NCI-H460 (cell line): ENCODE measurements at regions not wholly inside any gene's neighbourhood (a gene's known extent, or its start where the extent isn't known, plus 50 kb on each side); places are given as distances from the start of the nearest gene placed in this dataset.

Experiments used
- DNase-seq: peaks from one replicate; pipeline ENCODE4 v3.0.0-alpha.2; 2016; ENCODE audit warnings: low read depth; ENCODE audit errors: extremely low read depth

DNA sequence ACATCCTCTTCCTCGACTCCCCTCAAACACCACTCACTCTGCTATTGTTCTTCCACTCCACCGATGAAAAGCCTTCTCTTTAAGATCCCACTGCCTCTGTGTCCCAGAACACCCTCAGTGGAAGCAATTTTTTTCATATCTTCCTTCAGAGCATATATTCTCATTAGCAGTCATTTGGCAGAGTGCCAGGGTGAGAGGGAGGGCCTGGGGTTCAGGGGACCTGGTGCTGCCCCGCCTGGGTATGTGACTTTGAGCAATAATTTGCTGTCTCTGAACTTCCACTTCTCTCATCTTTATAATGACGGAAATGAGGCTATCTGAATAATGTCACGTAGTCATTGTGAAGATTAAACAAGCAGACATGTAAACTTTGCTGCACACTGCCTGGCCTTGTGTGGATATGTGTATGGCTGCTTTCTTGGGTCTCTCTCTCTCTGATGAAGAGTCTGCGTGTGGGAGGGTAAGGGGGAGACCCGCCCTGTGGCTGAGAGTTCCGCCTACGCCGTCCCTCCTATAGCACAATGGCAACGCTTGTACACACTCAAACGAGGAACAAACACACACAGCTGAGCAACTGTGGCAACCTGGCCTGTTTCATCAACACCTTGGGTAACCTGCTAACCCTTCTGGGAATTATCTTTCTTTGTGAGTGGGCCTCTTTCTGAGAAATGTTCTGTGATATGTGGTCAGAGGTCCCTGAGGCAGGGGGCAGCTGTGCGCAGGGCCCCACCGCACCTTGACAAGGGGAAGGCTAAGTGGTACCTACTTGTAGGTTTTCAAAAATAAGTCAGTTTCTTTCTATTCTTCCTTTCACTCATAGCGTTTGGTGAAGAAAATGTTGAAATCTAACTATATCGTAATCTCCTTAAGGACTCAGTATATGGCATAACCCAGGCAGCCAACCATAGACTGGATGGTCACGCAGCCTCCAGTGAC, 369.8 kb downstream of the SV2B start:
- DNase-seq, result no peak

DNA sequence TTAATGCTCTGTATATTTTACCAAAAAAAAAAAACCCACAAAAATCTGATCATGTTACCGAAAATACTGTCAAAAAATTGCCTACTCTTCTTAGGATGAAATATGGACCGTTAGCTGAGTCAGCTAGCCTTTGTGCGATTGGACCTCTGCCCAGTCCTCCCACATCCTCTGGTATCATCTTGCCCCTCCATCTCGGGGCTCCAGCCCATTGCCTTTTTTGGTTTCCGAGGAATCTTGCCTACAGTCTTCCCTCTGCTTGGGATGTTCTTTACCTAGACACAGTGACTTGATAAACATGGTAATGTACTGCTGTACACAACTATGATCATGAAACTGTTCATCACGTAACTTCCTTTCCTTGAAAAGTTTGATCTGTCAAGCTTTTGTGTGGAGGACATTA, 371.4 kb downstream of the SV2B start:
- no peak for DNase-seq

DNA sequence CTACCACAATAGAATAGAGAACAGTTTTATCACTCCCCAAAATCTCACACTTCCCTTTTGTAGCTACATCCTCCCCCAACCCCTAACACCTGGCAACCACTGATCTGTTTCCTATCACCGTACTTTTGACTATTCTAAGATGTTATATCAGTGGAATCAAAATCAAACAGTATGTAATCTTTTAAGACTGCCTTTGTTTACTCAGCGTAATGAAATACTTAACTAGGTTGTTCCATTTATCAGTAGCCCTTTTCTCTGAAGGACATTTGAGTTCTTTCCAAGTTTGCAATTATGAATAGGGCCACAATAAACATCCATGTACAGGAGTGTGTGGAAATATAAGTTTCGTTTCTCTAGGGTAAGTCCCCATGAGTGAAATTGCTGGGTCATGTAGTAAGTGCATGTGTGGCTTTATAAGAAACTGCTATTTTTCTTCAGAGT, 372.3 kb downstream of the SV2B start:
- no peak for DNase-seq

DNA sequence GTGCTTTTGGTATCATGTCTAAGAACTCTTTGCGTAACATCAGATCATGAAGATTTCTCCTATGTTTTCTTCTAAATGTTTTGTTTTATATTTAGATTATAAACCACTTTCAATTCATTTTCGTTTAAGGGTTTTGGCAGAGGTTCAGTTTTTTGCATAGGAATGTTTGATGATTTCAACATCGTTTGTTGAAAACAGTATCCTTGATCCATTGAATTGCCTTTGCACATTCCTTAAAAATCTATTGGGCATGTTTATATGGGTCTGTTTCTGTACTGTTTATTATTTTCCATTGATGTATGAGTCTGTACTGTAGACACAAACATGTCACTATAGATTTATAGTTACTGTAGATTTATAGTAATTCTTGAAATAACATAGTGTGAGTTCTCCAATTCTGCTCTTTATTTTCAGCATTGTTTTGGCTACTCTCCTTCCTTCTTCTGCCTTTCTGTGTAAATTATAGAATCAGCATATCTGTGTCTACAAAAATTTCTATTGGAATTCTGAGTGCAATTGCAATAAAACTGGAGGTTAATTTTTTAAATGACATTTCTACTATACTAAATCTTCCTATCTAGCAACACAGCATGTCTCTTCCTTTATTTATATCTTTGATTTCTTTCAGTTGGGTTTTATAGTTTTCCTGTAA, 374.0 kb downstream of the SV2B start:
- DNase-seq, result no peak

DNA sequence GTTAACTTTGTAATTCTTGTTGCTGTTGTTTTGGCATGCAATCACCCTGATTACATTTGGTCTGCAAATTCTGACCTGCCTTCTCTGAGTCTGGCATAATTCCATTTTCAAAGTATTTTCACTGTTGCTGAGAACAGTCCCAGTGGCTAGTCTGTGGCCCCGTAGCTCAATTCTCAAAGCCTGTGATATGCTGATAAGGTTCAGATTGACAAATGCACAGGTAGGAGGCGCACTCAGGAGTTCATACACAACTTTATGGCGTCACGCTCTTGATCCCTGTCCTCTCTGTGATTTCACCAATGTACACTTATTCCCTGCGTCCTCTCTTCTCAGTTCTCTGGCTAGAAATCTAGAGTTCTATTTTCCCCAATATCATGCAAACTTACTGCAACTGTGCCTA, 376.6 kb upstream of the SLCO3A1 start:
- DNase-seq, result no peak

DNA sequence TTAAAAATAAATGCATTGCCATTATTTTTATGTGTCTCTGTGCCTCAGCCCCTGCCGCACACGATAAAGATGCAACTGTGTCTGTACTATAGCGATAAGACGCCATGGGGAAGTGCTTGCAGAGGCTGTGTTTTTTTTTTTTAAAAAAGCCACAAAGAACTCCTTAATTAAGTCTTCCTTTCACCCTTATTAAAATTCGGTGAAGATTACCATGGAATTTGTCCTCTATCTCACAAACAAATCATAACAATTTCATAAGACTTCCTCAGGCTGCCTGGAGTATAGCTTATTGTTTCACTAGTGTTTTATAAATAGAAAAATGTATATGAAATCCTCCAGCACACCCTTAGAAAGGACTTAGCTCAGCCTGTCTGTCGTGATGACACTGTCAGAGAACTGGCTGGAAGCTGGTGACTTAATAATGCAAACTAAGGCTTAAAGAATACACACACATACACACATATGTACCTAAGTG, 374.8 kb upstream of the SLCO3A1 start:
- no peak for DNase-seq

DNA sequence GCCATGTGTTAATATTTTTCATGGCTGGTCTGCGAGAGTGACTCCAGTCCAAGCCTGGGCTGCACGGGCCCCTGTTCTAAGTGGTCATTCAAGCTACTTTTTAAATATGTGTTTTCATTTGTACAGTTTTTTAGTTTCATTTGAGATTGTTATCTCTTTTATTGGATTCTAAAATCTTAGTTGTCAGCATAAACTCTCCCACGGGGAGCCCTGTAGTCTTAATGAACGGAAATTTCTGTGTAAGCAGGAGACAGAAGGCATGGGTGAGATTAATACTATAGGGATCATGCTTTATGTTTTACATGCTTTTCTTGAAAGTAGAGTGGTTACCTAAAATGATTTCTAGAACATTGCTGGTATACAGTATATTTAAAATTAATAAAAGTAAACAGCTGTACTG, 373.1 kb upstream of the SLCO3A1 start:
- DNase-seq, result no peak

DNA sequence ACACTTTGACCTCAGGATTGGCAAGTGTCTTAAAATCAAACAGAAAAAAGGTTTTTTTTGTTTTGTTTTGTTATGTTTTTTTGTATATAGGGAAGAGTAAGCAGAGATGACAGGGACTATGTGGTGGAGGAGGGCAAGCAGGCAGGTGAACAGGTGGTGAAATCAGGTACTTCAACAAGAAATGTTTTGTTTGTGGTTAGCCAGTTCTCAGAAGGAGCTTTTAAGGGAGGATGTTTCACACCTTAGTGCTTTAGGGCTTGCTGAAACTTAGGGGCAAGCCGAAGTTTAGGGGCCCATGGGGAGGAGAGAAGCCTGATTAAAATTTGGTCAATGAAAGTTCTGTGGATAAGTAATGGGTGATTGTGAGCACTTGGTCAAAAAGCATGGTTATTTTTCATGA, 370.7 kb upstream of the SLCO3A1 start:
- DNase-seq, result no peak

DNA sequence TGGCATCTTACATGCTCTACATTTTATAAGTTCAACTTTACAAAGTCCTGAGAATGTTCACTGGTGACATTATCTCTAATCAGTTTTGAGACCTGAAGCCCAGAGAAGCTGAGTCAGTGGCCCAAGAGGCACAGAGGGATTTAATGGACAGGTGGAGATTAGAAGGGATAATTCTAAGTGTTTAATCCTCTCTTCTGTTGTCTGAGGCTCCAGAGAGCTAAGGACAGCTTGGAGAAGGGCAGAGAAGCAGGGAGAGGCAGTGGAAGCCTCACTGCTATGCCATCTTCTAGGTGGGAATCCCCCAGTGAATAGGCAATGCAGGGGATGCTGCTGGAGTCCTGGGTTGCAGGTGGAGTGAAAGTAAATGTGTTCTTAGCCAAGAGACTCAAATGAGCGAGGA, 369.4 kb upstream of the SLCO3A1 start:
- no peak for DNase-seq

DNA sequence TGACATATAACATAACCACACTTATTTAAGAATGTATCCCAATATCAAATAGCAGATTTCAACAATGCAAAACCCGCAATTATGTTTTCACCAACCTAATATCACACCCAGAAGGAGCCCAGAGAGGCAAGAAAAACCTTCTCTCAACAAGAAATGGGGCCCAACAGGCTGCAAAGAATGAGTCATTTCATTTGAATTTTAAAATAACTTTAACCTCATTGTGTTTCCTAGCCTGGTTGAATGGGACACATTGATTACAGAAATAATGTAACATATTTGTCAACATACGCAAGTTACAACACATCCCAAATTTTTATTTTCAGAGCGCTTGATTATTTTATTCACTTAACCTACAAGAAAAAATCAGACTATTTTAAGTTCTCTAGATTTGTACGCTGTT, 365.1 kb upstream of the SLCO3A1 start:
- DNase-seq, result no peak

DNA sequence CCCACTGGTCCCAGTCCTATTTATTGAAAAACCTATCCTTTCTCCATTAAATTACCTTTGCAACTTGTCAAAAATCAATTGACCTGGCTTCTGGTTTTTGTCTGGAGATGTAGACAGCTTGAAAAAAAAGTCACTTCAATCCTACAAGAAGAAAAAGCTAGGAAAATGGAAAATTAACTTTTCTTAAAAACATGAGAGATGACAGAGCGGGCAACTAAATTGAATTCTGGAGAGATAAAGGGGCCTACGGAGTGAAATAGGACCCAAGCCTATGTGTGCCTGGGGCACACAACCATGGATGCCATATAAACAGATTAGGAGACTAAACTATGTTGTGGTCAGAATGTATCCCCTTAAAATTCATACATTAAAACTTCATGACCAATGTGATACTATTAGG, 363.3 kb upstream of the SLCO3A1 start:
- DNase-seq, result no peak

DNA sequence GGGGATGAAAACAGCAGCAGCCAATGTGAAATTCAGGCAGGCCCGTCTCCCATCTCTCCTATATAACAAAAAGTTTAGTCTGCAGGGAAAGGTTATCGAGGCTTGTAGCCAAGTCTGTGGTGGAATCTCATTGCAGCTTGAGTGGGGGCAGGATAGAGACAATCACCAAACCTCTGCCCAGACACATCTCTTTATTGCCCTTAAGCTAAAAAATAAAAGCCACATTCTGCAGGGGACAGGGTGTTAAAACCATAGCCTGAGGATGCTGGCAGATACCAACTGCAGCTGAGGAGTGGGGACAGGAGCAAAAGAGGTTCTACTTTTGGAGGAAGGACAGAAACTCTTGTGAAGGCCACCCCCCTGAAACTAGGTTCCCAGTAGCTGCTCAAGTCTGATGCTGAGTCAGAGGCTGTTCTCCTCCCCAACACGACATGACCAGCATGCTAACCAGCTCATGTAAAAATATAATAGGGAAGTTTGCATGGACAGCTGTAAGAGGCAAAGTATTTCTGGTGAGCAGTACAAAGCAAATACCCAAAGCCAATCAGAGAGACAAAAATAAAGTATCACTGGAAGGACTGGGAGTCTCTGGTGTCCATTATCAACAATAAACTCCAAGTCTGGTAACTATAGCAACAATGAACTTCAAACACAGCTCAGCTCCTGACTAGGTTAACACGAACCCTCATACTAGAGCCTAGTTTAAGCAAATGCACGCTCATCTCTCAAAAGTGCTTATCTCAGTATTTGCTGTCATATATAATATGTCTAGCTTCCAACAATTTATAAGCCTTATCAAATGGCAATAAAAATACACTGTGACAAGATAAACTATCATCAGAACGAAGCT, 362.2 kb upstream of the SLCO3A1 start:
- DNase-seq, result no peak

DNA sequence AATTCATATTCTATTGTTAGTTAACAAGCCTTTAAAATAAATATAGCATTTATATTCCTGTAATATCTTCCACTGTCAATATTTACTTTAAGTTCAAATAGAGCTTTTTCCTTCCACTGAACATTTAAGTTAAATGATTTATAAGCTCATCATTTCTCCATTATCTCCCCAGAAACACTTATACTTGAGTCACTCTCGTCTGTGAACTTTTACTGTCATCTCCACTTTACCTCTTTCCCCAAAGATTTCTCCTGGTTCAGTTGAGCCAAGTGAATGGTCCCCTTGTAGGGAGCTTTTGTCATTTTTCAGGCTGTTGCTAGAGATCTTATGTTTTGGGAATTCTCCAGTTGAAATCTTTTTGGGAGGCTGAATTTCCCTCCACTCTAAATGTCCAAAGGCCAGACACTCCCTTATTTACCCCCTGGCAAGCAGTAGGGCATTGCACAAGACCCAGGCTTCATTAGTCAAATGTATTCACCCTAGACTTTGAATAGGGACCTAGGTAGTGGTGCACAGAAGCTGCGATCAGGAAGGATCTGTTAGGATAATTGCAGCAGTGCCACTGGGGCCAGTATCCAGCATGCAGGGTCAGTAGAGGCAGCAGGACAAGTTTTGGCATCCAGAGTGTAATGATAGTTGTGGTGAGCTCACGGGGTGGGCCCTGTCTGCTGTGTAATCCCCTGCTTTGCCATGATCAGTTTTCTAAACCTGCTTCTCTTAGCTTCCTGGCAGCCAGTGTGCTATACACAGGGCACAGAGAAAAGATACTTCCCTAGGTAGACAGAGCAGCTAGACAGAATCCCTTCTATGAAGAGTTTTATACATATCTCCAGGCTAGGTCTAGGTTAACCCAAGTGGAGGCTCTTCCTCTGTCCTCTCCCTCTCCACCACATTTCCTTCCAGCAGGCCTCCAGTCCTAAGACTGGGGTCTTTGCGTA, 356.5 kb upstream of the SLCO3A1 start:
- DNase-seq, result no peak

DNA sequence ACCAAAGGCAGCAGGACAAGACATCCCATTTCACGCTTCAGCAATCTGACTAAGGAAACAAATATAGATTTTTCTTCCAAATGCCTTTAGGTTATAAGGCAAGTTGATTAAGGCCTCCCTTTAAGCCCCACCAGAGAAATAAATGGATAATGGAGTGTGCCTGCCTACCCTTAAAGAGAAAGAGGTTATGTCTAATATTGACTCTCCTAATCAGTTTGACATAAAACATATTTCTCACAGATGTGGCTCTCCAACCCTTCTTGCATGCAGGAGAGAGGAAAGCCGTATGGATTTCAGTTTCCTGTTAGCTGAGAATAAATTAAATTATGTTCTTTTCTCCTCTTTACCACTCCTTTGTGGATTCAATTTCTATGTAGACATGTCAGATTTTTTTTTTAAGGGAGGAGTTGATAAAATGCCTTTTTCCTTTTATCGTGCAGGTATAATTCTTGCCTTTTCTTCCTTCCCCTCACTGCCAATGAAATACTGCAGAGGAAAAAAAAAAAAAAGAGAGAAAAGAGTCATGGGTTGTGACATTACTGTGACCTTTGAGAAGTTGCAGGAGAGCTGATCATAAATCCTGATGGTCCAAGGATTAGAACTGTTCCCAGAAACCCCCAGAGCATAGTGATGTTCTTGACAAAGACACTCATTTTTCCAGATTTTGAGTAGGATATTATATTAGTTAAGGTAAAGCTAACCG, 355.3 kb upstream of the SLCO3A1 start:
- DNase-seq, result no peak

DNA sequence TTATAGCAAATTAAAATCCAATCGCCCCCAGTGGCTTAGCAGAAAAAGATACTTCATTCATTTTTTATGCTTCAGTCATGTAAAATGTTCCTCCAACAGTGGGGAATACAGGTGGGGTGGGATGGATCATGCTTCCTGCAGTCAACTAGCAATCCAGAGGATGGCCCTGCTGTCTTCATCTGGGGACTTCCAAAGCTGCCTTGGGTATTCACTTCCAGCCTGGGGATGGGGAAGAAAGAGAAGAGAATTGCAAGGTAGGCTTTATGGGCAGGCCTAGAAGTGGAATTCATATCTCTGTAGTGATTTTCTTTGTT, 354.8 kb upstream of the SLCO3A1 start:
- DNase-seq, result no peak

DNA sequence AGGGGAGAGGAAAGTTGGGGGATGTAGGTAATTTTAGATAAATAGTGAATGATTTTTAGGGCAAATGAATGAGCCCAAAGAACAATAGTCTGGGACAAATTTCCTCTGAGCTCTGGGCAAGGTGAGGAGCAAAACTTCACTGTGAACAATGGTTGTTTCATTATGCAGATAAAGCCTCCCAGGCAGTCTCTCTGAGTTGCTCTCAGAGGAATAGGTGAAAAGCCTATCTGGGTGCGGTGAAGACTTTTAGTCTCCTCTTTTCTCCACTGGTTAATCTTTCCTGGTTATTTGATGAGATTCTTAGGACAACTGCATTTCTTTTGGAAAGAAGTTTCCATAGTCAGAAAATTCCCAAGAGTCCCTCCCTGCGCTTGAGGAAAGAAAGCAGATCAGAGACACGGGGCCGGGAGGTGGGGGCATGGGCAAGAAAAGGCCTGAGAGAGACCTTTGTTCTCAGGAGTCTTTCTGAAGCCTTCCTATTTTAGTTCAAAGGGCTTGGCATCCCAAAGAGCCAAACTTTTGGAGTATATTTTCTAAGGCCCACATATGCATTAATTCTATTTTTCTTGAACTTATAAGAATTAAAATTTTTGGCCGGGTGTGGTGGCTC, 353.6 kb upstream of the SLCO3A1 start:
- DNase-seq, result no peak

DNA sequence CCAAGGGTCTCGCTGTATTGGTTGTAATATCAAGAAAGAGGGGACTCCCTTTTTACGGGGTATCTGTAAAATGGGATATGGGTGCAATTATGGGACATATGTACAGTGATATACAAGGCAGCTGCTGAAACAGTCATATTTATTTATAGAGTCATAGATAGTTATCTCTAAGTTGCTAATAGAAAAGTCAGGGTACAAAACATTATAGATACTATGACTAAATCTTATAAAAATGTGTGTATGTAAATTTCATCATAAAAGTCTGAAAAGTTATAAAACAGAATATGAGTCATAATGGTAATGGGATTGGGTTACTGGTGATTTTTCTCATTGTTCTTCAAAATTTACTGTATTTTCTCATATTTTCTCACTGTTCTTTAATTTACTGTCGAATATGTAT, 344.9 kb upstream of the SLCO3A1 start:
- no peak for DNase-seq

DNA sequence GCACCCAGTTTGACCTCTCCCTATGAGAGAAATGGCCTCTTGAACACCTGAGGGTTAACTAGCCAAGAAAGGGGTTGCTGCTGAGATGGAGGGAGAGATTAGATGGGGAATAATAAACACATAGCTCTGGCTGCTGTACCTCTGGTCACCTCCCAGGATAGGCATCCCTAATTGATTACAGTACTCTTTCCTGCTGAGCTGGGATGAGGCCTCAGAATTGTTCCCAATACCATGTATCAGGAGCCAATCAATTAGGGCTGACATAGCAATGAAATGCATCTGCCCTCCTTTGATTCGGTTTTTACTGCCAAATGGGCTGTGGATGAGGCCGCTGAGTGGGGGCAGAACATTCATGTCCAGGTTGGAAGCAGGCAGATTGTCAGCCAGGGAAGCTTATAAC, 339.4 kb upstream of the SLCO3A1 start:
- no peak for DNase-seq

DNA sequence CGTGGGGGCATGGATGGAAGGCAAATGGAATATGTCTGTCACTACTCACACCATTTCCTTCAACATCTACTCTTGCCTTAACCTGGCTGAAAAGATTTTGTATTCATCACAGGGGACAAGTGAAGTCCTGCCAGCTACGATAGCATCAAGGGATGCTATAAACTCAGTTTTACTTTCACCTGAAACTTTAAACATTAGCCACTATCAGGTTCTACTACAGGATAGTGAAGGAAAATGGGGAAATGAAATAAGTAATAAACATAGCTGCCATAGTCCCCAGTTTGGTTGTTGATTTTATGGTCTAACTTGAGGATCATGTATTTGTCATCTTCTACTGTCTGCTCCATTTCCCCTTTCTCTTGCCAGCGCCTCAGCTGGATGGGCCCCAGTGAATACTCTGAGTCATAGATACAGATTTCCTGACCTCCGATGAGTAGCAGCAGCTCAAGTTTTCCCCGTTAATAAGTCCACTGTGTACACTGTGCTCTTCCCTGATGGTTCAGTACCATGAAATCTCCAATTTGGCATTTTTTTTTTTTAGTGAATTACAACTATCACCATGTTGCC, 338.2 kb upstream of the SLCO3A1 start:
- no peak for DNase-seq
